ENCODE measurements at regions not wholly inside any gene's neighbourhood (a gene's known extent, or its start where the extent isn't known, plus 50 kb on each side); places are given as distances from the start of the nearest gene placed in this dataset.

DNA sequence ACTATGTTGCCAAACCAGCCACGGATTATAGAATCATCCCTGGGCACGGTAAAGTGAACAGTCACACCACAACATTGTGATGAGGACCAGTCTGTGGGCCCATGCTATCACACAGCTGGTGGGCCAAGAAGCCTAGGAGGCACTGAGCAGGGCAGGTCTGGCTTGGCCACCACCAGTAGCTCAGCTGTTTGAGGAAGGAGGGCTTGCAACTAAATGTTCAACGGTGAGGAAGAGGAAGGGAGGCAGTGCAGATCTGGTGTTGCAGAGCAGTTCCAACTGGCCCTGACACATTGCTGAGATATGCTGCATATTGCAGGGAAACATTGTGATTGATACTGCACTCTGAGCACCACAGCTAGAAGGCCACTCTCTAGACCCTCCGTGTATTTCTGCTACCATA, 77.9 kb upstream of the ATG10 start:
- TF ChIP-seq, protein P1, sequence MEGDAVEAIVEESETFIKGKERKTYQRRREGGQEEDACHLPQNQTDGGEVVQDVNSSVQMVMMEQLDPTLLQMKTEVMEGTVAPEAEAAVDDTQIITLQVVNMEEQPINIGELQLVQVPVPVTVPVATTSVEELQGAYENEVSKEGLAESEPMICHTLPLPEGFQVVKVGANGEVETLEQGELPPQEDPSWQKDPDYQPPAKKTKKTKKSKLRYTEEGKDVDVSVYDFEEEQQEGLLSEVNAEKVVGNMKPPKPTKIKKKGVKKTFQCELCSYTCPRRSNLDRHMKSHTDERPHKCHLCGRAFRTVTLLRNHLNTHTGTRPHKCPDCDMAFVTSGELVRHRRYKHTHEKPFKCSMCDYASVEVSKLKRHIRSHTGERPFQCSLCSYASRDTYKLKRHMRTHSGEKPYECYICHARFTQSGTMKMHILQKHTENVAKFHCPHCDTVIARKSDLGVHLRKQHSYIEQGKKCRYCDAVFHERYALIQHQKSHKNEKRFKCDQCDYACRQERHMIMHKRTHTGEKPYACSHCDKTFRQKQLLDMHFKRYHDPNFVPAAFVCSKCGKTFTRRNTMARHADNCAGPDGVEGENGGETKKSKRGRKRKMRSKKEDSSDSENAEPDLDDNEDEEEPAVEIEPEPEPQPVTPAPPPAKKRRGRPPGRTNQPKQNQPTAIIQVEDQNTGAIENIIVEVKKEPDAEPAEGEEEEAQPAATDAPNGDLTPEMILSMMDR (IDR thresholded peaks at IDR 0.05; ENCODE audit: low read depth, low read length, missing control alignments) = no peak
- DNase-seq (ENCODE audit: extremely low read depth, low read depth) = no peak

DNA sequence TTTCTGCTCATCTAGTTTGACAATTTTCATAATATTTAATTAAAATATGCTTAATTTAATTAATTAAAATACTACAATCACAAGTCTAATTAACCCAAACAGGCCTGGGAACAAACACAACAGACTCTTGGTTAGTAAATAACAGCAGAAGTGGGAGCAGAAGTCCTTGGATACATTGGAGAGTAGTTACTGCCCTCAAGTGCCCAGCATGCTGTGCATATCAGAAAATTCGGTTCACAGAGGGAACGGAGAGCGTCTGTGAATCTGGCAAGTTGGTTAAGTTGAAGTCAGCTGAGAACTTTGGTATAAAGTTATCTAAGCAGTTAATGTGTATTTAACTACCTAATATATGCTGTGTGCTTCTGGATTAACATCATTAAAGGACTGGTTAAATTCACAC, 87.0 kb upstream of the ATG10 start:
- H3K4me3 ChIP-seq (replicated peaks; ENCODE audit: low read depth, low read length) = no peak overlapping the region
- TF ChIP-seq, protein P1 (IDR thresholded peaks at IDR 0.05; ENCODE audit: low read depth, low read length, missing control alignments) = no peak
- no peak for DNase-seq (ENCODE audit: extremely low read depth, low read depth)

More for the DNA sequence above, 77.9 kb upstream of the ATG10 start:
- no peak overlapping the region for H3K4me3 ChIP-seq (replicated peaks; ENCODE audit: low read depth, low read length)

DNA sequence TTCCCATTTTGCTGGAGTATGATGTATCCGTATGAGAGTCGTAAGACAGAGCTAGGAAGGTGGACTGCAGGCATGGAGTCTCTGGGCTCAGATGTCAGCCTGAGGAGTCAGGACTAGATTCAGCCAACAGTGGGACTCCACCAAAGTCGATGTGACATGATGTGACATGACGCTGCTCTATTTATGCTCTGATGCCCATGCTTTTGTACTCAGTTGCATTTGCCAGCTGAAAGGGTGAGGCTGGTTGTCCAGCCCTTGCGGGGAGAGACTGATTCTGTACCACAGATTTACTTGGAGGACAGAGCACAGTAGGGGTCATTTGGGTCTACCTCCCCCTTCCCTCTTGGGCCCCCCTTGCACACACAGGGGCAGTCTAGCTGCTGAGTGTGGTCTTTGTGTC, 88.5 kb upstream of the ATG10 start:
- TF ChIP-seq, protein P1 (IDR thresholded peaks at IDR 0.05; ENCODE audit: low read depth, low read length, missing control alignments) = no peak
- DNase-seq (ENCODE audit: extremely low read depth, low read depth) = no peak
- H3K4me3 ChIP-seq (replicated peaks; ENCODE audit: low read depth, low read length) = no peak overlapping the region

DNA sequence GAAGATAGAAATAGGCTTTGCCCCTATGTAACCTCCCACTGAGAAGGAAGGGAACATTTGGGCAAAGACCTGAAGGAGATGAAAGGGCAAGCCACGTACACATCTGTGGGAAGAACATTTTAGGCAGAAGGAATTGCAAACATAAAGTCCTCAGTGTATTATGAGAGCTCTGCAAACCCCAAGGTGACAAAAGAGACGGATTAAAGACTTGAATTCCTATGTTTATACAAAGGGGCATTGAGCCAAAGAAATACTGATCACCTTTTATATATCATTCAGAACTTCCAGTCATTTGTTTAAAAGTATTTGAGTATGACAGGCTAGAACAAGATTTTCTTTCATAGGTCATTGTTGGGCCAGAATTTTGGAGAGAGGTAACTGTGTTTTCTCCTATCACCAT, 90.2 kb upstream of the ATG10 start:
- DNase-seq (ENCODE audit: extremely low read depth, low read depth) = no peak
- H3K4me3 ChIP-seq (replicated peaks; ENCODE audit: low read depth, low read length) = no peak overlapping the region

DNA sequence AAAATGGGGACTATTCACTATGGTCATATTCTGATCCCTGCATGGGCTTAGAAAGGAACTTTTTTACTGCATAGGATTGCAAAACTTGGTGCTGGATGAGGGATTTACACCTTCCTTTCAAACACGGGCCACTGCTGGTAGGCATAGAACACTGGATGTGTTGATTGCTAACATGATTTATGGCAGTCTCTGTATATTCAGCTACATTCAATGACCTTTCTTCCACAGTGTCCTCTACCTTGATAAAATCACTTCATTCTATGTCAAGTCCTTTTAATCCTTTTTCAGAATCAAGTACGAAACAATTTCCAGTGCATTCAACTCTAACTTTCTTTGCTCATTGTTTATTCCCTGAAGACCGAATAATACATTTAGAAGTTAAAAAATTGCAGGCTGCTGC, 91.9 kb upstream of the ATG10 start:
- TF ChIP-seq, protein P1 (IDR thresholded peaks at IDR 0.05; ENCODE audit: low read depth, low read length, missing control alignments) = no peak
- DNase-seq (ENCODE audit: extremely low read depth, low read depth) = no peak

More for the DNA sequence above, 90.2 kb upstream of the ATG10 start:
- TF ChIP-seq, protein P1 (IDR thresholded peaks at IDR 0.05; ENCODE audit: low read depth, low read length, missing control alignments) = no peak

DNA sequence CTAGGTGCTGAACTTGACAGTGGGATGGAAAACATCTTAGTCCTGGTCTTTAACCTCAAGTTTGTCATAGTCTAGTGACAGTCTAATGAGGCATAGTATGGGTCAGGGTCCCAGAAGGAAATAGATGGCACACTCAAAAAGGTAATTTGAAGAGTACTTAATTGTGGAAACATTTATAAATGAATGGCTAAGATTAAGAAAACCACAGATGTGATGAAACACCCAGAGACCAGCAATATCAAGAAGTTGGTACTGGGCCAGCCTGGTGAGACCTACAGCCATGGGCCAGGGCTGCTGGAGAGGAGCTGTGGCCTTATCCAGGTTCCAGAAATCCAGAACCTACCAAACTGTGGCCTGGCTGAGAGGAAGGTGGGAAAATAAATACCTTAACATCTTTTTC, 93.5 kb upstream of the ATG10 start:
- DNase-seq (ENCODE audit: extremely low read depth, low read depth) = no peak
- TF ChIP-seq, protein P1 (IDR thresholded peaks at IDR 0.05; ENCODE audit: low read depth, low read length, missing control alignments) = no peak
- no peak overlapping the region for H3K4me3 ChIP-seq (replicated peaks; ENCODE audit: low read depth, low read length)

More for the DNA sequence above, 91.9 kb upstream of the ATG10 start:
- H3K4me3 ChIP-seq (replicated peaks; ENCODE audit: low read depth, low read length) = no peak overlapping the region

DNA sequence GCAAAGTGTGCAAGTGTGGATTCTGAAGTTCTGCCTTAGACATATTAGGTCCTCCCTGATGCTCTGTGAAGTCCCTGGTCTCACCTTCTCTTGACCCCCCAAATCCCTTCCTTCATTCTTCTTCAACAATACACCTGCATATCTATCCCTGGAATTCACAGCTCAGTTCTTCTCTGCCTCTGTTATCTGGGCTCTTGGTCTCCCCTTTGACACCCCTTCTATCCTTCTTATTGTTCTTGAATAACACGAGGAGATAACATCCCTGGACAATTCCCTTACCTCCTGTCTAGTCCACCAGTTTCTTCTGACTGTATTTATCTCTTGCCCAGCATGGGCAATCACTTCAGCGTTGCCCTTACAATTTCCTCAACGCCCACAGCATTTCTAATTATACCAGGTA, 104.8 kb upstream of the ATG10 start:
- TF ChIP-seq, protein P1 (IDR thresholded peaks at IDR 0.05; ENCODE audit: low read depth, low read length, missing control alignments) = no peak
- no peak for DNase-seq (ENCODE audit: extremely low read depth, low read depth)
- H3K4me3 ChIP-seq (replicated peaks; ENCODE audit: low read depth, low read length) = no peak overlapping the region
